Gastroesophageal sphincter (tissue), 3 donors: ENCODE measurements at regions not wholly inside any gene's neighbourhood (a gene's known extent, or its start where the extent isn't known, plus 50 kb on each side); places are given as distances from the start of the nearest gene placed in this dataset.
"Not testable (repeated sequence)": the region's sequence is repeated elsewhere in the genome, so short reads cannot be mapped to it uniquely, and the experiment has no call there.

Experiments used
- EP300 ChIP-seq: sonication (generic); formaldehyde crosslinking; IDR thresholded peaks from one replicate; pipeline ENCODE4 v1.6.1; 2017; ENCODE audit warnings: antibody characterized with exemption, mild to moderate bottlenecking
- POLR2A ChIP-seq, 2 donors: fragments of 450-650 bp; IDR thresholded peaks; one replicate each; pipeline ENCODE4 v1.6.1; 2017; ENCODE audit warnings: antibody characterized with exemption in 2 of 2, mild to moderate bottlenecking in 2 of 2, moderate library complexity in 1 of 2
- POLR2AphosphoS5 ChIP-seq: sonication (generic); formaldehyde crosslinking; IDR thresholded peaks from one replicate; pipeline ENCODE4 v1.6.1; 2017; ENCODE audit warnings: antibody characterized with exemption
- TF ChIP-seq, protein P1 (sequence below), 4 experiments: fragments of 200-600 bp in 2 of 4; fragments of 450-650 bp in 2 of 4; sonication (generic) in 1 of 4; IDR thresholded peaks; one replicate each; pipeline ENCODE4 v1.5.1; 2017 to 2019; ENCODE audit warnings: antibody characterized with exemption in 4 of 4, mild to moderate bottlenecking in 2 of 4, moderate library complexity in 2 of 4

DNA sequence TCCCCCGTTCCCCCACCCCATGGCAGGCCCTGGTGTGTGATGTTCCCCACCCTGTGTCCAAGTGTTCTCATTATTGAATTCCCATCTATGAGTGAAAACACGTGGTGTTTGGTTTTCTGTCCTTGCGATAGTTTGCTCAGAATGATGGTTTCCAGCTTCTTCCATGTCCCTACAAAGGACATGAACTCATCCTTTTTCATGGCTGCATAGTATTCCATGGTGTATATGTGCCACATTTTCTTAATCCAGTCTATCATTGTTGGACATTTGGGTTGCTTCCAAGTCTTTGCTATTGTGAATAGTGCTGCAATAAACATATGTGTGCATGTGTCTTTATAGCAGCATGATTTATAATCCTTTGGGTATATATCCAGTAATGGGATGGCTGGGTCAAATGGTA, 135.0 kb upstream of the CCND2 start:
- TF ChIP-seq, protein P1, sequence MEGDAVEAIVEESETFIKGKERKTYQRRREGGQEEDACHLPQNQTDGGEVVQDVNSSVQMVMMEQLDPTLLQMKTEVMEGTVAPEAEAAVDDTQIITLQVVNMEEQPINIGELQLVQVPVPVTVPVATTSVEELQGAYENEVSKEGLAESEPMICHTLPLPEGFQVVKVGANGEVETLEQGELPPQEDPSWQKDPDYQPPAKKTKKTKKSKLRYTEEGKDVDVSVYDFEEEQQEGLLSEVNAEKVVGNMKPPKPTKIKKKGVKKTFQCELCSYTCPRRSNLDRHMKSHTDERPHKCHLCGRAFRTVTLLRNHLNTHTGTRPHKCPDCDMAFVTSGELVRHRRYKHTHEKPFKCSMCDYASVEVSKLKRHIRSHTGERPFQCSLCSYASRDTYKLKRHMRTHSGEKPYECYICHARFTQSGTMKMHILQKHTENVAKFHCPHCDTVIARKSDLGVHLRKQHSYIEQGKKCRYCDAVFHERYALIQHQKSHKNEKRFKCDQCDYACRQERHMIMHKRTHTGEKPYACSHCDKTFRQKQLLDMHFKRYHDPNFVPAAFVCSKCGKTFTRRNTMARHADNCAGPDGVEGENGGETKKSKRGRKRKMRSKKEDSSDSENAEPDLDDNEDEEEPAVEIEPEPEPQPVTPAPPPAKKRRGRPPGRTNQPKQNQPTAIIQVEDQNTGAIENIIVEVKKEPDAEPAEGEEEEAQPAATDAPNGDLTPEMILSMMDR (IDR thresholded peaks at IDR 0.05): not testable (repeated sequence)
- TF ChIP-seq POLR2A (IDR thresholded peaks at IDR 0.05); POLR2AphosphoS5; EP300: not testable (repeated sequence)
